GM03348 (cell line): ENCODE measurements at regions not wholly inside any gene's neighbourhood (a gene's known extent, or its start where the extent isn't known, plus 50 kb on each side); places are given as distances from the start of the nearest gene placed in this dataset.
A peak's percentile ranks its signal among the peaks of the same experiment; 100 is the strongest.

Source experiments
- DNase-seq: peaks from one replicate; pipeline ENCODE4 v3.0.0; 2012; ENCODE audit warnings: low spot score

- DNase-seq: no peak
These were observed 52.7 kb upstream of the PELI1 start for GRCh38 chr2:64196963-64197362.

GRCh38 chr2:64201151-64201550, 56.9 kb upstream of the PELI1 start:
- peak; percentile 18 for DNase-seq

- DNase-seq: no peak
These were observed 58.1 kb upstream of the PELI1 start for GRCh38 chr2:64202206-64202845.

GRCh38 chr2:64203131-64203857, 59.1 kb upstream of the PELI1 start:
- DNase-seq: peak; percentile 58

- DNase-seq: peak; percentile 33
These were observed 59.8 kb upstream of the PELI1 start for GRCh38 chr2:64203858-64204632.

GRCh38 chr2:64204703-64205102, 60.5 kb upstream of the PELI1 start:
- DNase-seq: no peak

GRCh38 chr2:64205415-64205814, 61.2 kb upstream of the PELI1 start:
- no peak for DNase-seq

GRCh38 chr2:64207573-64207972, 63.4 kb upstream of the PELI1 start:
- DNase-seq: no peak

GRCh38 chr2:64210816-64211215, 66.6 kb upstream of the PELI1 start:
- no peak for DNase-seq

GRCh38 chr2:64211276-64211921, 67.2 kb upstream of the PELI1 start:
- DNase-seq: no peak

GRCh38 chr2:64212346-64212745, 68.1 kb upstream of the PELI1 start:
- DNase-seq: no peak

- no peak for DNase-seq
These were observed 68.6 kb upstream of the PELI1 start for GRCh38 chr2:64212801-64213321.

GRCh38 chr2:64213532-64214275, 69.5 kb upstream of the PELI1 start:
- DNase-seq: no peak

- DNase-seq: no peak
These were observed 70.3 kb upstream of the PELI1 start for GRCh38 chr2:64214281-64215115.

- DNase-seq: no peak
These were observed 73.1 kb upstream of the PELI1 start for GRCh38 chr2:64217198-64217869.

GRCh38 chr2:64218137-64218802, 74.0 kb upstream of the PELI1 start:
- no peak for DNase-seq

GRCh38 chr2:64219149-64219548, 74.9 kb upstream of the PELI1 start:
- no peak for DNase-seq

- no peak for DNase-seq
These were observed 76.0 kb upstream of the PELI1 start for GRCh38 chr2:64220265-64220664.

GRCh38 chr2:64220894-64221617, 76.8 kb upstream of the PELI1 start:
- no peak for DNase-seq
